Omental fat pad (tissue), 3 donors: ENCODE measurements at regions not wholly inside any gene's neighbourhood (a gene's known extent, or its start where the extent isn't known, plus 50 kb on each side); places are given as distances from the start of the nearest gene placed in this dataset.
A peak's percentile ranks its signal among the peaks of the same experiment; 100 is the strongest.
"Not testable (repeated sequence)": the region's sequence is repeated elsewhere in the genome, so short reads cannot be mapped to it uniquely, and the experiment has no call there.

Experiments
- ATAC-seq: fragments of 150-250 bp; one replicate; pipeline ENCODE4 v1.9.1; 2016; ENCODE audit warnings: mild to moderate bottlenecking, moderate library complexity; ENCODE audit not compliant: low FRiP score
- DNase-seq: peaks from one replicate; pipeline ENCODE4 v3.0.0-alpha.2; 2019; ENCODE audit warnings: low spot score
- TF ChIP-seq, protein P1 (sequence below), 3 donors: fragments of 450-650 bp; IDR thresholded peaks; one replicate each; pipeline ENCODE4 v1.5.1; 2016 to 2017; ENCODE audit warnings: antibody characterized with exemption in 3 of 3, mild to moderate bottlenecking in 3 of 3, moderate library complexity in 2 of 3

DNA sequence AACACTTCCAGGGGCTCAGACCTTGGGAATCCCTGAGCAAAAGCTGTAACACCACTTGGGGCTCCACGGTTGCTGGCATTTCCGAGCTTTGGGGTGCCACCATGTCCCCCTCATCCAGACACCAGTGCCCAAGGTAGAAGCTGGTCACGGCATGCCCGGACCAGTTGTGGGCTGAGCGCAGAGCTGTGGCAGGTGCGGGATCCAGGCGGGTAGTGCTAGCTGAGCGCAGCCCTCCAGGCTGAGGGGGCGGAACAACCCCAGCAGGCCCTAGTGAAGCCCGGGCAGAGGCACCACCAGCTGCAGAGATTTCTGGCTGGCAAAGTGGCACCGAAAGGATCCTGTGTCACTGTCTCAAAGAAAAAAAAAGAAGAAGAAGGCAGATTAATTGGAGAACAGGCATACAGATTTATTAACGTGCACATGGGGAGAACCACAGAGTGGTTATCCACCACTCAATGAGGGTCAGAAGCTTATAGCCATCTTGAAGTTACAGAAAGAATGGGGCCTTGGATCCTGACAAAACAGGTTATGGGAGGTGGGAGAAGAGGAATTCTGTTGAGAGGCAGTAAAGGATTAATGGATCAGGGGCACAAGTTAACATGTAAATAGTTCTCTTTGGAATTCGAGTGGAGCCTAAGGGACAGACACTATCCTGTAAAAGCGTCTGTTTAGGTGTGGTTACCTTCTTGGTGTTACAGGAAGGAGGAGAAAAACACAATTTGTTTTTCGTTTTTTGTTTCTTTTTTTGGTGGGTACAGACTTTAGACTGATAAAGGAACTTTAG is 107.5 kb downstream of the CD24 start:
- DNase-seq (no peak), ATAC-seq (no peak)
- TF ChIP-seq, protein P1, sequence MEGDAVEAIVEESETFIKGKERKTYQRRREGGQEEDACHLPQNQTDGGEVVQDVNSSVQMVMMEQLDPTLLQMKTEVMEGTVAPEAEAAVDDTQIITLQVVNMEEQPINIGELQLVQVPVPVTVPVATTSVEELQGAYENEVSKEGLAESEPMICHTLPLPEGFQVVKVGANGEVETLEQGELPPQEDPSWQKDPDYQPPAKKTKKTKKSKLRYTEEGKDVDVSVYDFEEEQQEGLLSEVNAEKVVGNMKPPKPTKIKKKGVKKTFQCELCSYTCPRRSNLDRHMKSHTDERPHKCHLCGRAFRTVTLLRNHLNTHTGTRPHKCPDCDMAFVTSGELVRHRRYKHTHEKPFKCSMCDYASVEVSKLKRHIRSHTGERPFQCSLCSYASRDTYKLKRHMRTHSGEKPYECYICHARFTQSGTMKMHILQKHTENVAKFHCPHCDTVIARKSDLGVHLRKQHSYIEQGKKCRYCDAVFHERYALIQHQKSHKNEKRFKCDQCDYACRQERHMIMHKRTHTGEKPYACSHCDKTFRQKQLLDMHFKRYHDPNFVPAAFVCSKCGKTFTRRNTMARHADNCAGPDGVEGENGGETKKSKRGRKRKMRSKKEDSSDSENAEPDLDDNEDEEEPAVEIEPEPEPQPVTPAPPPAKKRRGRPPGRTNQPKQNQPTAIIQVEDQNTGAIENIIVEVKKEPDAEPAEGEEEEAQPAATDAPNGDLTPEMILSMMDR (IDR thresholded peaks at IDR 0.05): no peak

DNA sequence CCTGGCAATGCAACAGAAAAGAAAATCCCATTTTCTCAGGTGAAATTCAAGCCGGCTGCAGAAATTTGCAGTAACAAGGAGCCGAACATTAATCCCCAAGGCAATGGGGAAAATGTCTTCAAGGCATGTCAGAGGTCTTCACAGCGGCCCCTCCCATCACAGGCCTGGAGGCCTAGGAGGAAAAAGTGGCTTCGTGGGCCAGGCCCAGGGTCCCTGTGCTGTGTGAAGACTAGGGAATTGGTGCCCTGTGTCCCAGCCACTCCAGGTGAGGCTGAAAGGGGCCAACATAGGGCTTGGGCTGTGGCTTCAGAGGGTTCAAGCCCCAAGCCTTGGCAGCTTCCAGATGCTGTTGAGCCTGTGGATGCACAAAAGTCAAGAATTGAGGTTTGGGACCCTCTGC is 111.7 kb downstream of the CD24 start:
- no peak for DNase-seq
- ATAC-seq: no peak
- TF ChIP-seq, protein P1 (IDR thresholded peaks at IDR 0.05): no peak

DNA sequence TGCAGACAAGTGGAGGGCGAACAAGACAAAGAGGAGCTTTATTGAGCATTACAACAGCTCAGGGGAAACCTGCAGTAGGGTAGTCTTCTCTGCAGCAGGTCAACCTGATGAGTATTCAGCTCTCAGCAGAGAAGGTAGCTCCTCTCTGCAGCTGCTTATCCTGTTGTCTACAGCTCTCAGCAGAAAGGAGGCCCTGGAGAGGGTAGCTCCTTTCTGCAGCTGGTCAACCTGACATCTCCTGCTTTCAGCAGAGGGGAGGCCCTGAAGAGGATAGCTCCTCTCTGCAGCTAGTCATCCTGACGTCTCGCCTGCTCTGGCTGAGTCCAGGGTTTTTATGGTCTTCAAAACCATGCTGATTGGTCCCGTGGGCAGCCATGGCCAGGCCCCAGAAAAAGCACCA is 113.6 kb downstream of the CD24 start:
- no peak for DNase-seq
- ATAC-seq: no peak
- TF ChIP-seq, protein P1 (IDR thresholded peaks at IDR 0.05): no peak

DNA sequence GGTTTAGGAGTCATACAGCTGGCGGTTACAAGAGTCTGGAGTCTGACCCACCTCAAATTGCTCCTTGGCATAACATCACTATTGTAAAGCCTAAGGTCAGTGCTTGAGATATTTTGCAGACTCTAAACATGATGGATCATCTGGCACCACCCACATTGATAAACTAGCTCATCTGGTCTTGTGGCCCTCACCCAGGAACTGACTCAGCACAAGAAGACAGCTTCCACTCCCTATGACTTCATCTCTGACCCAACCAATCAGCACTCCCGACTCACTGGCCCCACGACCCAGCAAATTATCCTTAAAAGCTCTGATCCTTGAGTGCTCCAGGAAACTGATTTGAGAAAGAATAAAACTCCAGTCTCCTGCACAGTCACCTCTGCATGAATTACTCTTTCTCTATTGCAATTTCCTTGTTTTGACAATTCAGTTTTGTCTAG is 115.9 kb downstream of the CD24 start:
- DNase-seq (no peak), ATAC-seq (peak; percentile 23)
- TF ChIP-seq, protein P1 (IDR thresholded peaks at IDR 0.05): no peak

DNA sequence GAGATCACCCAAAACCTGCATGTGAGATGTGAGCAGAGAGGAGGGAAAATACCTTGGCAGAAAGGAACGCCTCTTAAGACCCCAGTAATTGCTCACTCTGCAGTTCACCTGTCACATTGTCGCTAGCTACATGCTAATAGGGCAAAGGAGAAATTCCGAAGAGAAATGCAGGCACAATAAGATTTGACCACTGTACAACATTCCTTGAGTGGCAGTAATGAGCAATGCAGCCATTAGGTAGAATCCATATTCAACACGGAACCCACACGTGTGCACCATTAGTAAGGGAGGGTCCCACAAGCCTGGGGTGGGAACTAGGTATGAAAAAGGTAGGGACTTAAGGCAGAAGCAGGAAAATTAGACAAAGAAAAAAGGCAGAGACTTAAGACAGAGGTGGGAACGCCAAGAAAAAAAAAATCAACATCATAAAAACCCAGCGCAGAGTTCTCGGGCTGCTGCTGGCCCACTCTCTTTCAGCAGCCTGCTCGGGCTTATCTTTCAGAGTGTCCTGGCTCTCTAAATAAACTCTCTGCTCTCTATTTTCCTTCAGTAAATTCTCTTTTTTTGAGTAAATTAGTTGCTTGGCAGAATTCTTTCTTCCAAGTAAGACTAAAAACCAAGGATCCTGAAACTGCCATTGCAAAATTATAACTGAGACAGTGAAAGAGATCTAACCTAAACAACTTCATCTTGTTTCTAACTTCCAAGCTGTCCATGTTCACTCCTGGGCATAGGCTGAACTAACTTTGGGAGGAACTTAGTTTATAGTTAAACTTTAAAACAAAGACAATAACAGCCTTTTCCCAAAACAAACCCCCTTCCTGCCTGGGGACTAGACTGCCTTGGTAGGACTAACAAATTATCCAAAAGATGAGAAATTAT is 116.5 kb downstream of the CD24 start:
- DNase-seq: no peak
- TF ChIP-seq, protein P1 (IDR thresholded peaks at IDR 0.05): no peak
- no peak for ATAC-seq

DNA sequence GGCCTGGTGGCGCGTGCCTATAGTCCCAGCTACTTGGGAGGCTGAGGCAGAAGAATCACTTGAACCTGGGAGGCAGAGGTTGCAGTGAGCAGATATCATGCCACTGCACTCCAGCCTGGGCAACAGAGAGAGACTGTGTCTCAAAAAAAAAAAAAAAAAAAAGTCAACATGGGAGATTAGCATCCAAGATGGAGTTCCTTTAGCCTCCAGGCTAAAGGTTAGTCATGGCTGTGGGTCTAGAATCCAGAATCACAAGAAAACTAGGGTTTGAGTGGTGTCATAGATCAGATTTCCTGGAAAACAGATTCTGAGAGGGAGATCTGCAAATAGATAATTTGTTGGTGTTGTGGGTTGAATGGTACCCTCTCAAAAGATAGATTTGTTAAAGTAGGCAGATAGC is 117.2 kb downstream of the CD24 start:
- not testable (repeated sequence) for ATAC-seq, DNase-seq

DNA sequence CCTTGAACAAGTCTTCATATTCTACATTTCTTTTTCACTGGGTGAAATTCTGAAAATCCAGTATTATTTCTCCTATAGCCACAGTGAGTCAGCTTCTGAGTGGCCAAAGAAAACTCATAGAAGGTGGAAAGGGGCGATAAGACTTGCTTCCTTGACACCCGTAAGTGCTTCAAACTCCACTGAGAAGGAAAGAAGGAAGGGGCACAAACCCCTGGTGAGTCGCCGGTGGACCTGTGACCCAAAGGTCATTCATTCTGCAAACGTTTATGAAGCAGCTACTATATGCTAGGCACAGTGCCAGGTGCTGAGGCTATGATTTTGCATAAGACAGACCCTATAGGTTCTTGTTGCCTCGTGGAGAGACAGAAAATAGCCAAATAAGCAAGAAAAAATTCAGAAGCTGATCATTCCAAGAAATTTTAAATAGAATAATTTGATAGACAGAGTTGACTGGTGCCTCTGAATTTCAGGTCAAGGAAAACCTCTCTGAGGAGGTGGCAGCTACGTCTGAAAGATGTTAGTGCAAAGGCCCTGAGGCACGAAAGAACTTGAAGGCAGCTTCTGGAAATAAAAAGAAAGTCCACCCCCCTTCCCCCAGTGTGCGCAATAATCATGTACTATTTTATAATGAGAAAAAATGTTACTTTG is 118.2 kb downstream of the CD24 start:
- DNase-seq: no peak
- TF ChIP-seq, protein P1 (IDR thresholded peaks at IDR 0.05): no peak
- no peak for ATAC-seq
